GM19023 (cell line): ENCODE measurements at regions not wholly inside any gene's neighbourhood (a gene's known extent, or its start where the extent isn't known, plus 50 kb on each side); places are given as distances from the start of the nearest gene placed in this dataset.

ENCODE experiments used
- ATAC-seq: cut with Tn5 transposase; IDR thresholded peaks from one replicate; pipeline ENCODE4 v1.9.1; 2021; ENCODE audit warnings: mild to moderate bottlenecking, moderate library complexity; ENCODE audit not compliant: unreplicated experiment

GRCh38 chr20:56828402-56828801, 199.3 kb downstream of the TFAP2C start:
- ATAC-seq, result no peak

GRCh38 chr20:56829788-56830385, 200.8 kb downstream of the TFAP2C start:
- ATAC-seq, result no peak

- no peak for ATAC-seq
Observed at GRCh38 chr20:56831795-56832194, 202.7 kb downstream of the TFAP2C start.

- ATAC-seq, result no peak
Observed at GRCh38 chr20:56833427-56833826, 204.3 kb downstream of the TFAP2C start.

- ATAC-seq, result no peak
Observed at GRCh38 chr20:56835829-56836550, 206.9 kb downstream of the TFAP2C start.

GRCh38 chr20:56839222-56839621, 210.1 kb downstream of the TFAP2C start:
- no peak for ATAC-seq

GRCh38 chr20:56839786-56840185, 210.7 kb downstream of the TFAP2C start:
- no peak for ATAC-seq

GRCh38 chr20:56840716-56841261, 211.7 kb downstream of the TFAP2C start:
- ATAC-seq, result no peak

- no peak for ATAC-seq
Observed at GRCh38 chr20:56841346-56841908, 212.3 kb downstream of the TFAP2C start.

- ATAC-seq, result no peak
Observed at GRCh38 chr20:56842056-56842455, 212.9 kb downstream of the TFAP2C start.

GRCh38 chr20:56843386-56843785, 214.3 kb downstream of the TFAP2C start:
- ATAC-seq, result no peak

GRCh38 chr20:56843817-56844216, 214.7 kb downstream of the TFAP2C start:
- no peak for ATAC-seq

GRCh38 chr20:56845546-56846086, 216.5 kb downstream of the TFAP2C start:
- no peak for ATAC-seq

GRCh38 chr20:56848561-56848960, 219.5 kb downstream of the TFAP2C start:
- ATAC-seq, result no peak

- no peak for ATAC-seq
Observed at GRCh38 chr20:56851552-56851951, 222.4 kb downstream of the TFAP2C start.

GRCh38 chr20:56855708-56856107, 226.6 kb downstream of the TFAP2C start:
- ATAC-seq, result no peak

GRCh38 chr20:56857950-56858349, 228.8 kb downstream of the TFAP2C start:
- no peak for ATAC-seq

GRCh38 chr20:56859039-56859800, 230.1 kb downstream of the TFAP2C start:
- no peak for ATAC-seq

GRCh38 chr20:56859801-56860261, 230.7 kb downstream of the TFAP2C start:
- no peak for ATAC-seq

GRCh38 chr20:56860413-56860812, 231.3 kb downstream of the TFAP2C start:
- no peak for ATAC-seq

- ATAC-seq, result no peak
Observed at GRCh38 chr20:56861590-56861989, 232.5 kb downstream of the TFAP2C start.
